Activated naive CD4-positive, alpha-beta T cell treated with anti-CD3 and anti-CD28 coated beads, Interleukin-2, amount 50 U/mL, for 72 hours (primary cell): ENCODE measurements at regions not wholly inside any gene's neighbourhood (a gene's known extent, or its start where the extent isn't known, plus 50 kb on each side); places are given as distances from the start of the nearest gene placed in this dataset.

Experiments
- ATAC-seq, 2 donors: fragments of 150-1000 bp; cut with Tn5 transposase; 2 replicates each; pipeline ENCODE4 v1.10.0; 2021; ENCODE audit warnings: mild to moderate bottlenecking in 2 of 2, moderate library complexity in 2 of 2
- DNase-seq, 2 donors: peaks; one replicate each; pipeline ENCODE4 v3.0.0; 2021 to 2022; ENCODE audit warnings: low spot score in 2 of 2
- H3K27ac Mint-ChIP-seq, 2 donors: one replicate each; pipeline ENCODE4 v1.8.0; 2022; ENCODE audit warnings: mild to moderate bottlenecking in 2 of 2, mixed read lengths in 2 of 2
- H3K36me3 Mint-ChIP-seq, 2 donors: one replicate each; pipeline ENCODE4 v1.8.0; 2022; ENCODE audit warnings: mixed read lengths in 2 of 2
- H3K9me3 Mint-ChIP-seq, 2 donors: one replicate each; pipeline ENCODE4 v1.8.0; 2022; ENCODE audit warnings: mixed read lengths in 2 of 2

- H3K9me3 Mint-ChIP-seq, result no peaks in the 10 kb centered on the region
- ATAC-seq (no peak), DNase-seq (no peak)
- no peak overlapping the region for H3K27ac Mint-ChIP-seq
- no peaks in the 10 kb centered on the region for H3K36me3 Mint-ChIP-seq
These were observed 380.0 kb upstream of the ACVR2A start for GRCh38 chr2:147464737-147465357.

- no peak overlapping the region for H3K27ac Mint-ChIP-seq
- ATAC-seq (no peak), DNase-seq (no peak)
- no peaks in the 10 kb centered on the region for H3K9me3 Mint-ChIP-seq
- H3K36me3 Mint-ChIP-seq, result no peaks in the 10 kb centered on the region
These were observed 380.8 kb upstream of the ACVR2A start for GRCh38 chr2:147463881-147464520.

- DNase-seq (no peak), ATAC-seq (no peak)
- no peaks in the 10 kb centered on the region for H3K9me3 Mint-ChIP-seq
- no peaks in the 10 kb centered on the region for H3K36me3 Mint-ChIP-seq
- H3K27ac Mint-ChIP-seq, result no peak overlapping the region
These were observed 384.7 kb upstream of the ACVR2A start for GRCh38 chr2:147460155-147460554.

DNA sequence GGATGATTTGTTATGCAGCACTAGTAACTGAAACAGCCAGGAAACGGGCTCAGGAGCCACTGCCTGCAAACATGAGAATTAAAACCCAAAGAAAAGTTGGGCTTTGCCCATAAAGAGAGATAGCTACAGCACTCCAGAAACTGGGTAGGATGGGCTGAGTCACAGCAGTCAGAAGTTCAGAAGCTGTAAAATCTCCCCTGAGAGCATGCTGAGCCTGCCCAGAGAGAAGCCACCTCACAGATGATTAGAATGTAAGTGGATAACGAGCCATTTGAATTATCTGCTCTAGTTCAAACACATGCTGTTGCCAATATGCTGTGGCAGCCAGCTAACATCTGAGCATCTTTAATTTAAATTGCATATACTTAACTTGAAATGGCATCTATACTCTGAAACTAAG, 388.1 kb upstream of the ACVR2A start:
- no peaks in the 10 kb centered on the region for H3K9me3 Mint-ChIP-seq
- DNase-seq (no peak), ATAC-seq (no peak)
- no peak overlapping the region for H3K27ac Mint-ChIP-seq
- no peaks in the 10 kb centered on the region for H3K36me3 Mint-ChIP-seq

GRCh38 chr2:147451902-147452515, 392.8 kb upstream of the ACVR2A start:
- DNase-seq (no peak), ATAC-seq (no peak)
- no peaks in the 10 kb centered on the region for H3K9me3 Mint-ChIP-seq
- no peaks in the 10 kb centered on the region for H3K36me3 Mint-ChIP-seq
- H3K27ac Mint-ChIP-seq, result no peak overlapping the region

DNA sequence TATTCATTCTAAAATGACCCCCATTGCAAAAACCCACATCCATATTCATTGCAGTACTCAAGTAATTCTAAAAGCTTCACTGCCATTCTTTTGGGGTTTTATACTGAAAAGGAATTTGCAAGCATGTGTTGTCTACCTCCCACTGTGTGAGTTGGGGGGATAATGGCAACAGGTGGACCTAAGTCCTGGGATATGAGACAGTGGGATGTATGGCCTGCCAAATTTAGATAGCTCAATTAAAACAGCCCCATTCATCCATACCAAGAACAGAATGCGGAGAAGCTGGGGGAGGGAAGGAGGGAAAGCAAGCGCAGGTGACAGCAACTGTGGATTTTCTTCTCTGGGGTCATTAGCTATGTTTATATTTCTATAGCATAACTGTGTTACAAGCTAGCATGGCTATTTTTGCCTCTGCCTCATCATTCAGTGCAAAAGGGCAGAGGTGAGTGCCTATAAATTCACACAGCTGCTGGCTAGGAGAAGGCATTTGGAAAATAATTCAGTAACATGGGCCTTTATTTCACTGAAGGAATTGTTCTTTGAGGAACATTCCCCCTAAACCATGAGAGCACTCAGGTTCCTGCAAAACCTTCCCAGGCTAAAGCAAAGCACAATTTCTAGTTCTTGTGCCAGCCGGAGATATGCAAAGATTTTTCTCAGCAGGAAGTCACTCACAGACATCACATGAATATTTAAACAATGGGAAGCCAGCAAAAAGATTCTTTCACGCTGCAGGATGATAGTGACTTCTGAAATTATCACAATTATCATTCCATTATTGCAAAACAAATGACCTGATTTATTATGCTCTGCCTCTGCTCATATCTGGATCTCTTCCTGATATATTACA, 393.9 kb upstream of the ACVR2A start:
- H3K36me3 Mint-ChIP-seq, result no peaks in the 10 kb centered on the region
- H3K27ac Mint-ChIP-seq, result no peak overlapping the region
- peaks cover 0 to 2% of the 10 kb centered on the region in 2 donors for H3K9me3 Mint-ChIP-seq
- DNase-seq (no peak), ATAC-seq (no peak)

DNA sequence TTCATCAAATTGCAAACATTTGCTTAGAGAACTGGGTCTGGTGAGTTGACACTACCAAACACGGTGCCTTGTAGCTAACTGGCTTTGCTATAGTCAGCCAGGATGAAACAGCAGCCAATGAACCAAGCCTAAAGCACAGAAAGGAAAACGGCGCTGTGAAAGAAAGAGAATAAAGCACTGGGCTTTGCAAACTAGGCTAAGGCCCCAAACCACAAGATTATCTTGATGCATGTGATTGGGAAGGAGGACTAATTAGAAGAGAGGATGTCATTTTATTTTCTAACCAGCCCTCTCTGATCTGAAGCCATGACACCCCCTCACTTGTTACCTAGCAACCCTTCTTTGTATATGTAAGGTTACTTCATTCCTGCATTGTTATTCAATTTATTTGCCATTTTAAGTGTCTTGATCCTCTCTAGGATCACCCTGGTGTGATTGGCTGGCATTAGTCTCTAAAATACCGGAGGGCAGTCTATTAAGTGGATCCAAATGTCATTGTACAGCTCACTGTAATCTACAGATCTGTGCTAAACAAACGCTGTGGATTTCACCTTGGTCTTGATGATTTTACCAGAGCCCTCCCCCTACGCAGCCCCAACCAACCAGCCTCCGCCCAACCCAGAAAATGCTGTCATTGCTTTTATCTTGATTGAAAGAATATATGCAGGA, 395.4 kb upstream of the ACVR2A start:
- ATAC-seq (peak in 1 of 2 donors; percentile 20), DNase-seq (no peak)
- Mint-ChIP-seq H3K27ac (peak overlapping the region; percentile 14 to 27), H3K9me3 (peaks cover 3 to 10% of the 10 kb centered on the region in 2 donors), H3K36me3 (no peaks in the 10 kb centered on the region)

DNA sequence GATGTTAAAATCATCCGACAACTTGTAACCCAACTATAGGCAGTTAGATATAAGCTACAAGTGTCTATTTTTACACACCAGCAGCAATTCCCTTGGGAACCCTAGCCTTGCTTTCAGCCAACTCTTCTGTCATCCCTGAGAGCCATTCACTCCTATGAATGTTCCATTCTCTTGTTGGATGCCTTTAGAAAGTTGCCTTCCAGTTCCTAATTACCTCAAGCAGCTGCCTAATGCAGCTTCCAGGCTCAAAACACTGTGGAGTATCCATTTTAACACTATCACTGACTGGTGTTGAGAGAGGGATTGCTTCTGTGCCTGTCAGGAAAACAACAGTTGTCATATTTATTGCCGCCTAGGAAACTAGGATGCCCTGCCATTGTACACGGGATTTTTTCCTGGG, 402.0 kb upstream of the ACVR2A start:
- H3K27ac Mint-ChIP-seq, result no peak overlapping the region
- ATAC-seq (no peak), DNase-seq (no peak)
- H3K36me3 Mint-ChIP-seq, result no peaks in the 10 kb centered on the region
- peaks cover 3 to 21% of the 10 kb centered on the region in 2 donors for H3K9me3 Mint-ChIP-seq

DNA sequence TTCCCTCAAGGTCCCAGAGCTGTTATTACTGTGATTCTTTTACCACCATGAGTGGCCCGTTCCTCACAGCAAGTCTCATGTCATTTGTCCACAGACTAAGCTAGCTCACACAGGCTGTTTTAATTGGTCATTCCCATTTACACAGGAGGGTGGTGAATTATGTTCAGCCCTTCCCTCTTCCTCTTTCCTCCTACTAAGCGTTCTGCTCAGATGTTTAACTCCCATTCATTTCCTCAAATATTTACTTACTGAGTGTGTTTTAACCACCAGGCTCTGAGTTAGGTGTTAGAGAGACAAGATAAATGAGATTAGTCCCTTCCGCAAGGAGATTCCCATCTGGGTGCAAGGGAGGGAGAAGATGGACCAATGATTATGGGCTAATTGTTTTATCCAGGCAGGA, 403.6 kb upstream of the ACVR2A start:
- DNase-seq (no peak), ATAC-seq (no peak)
- Mint-ChIP-seq H3K9me3 (peaks cover 3 to 21% of the 10 kb centered on the region in 2 donors), H3K36me3 (no peaks in the 10 kb centered on the region), H3K27ac (no peak overlapping the region)

DNA sequence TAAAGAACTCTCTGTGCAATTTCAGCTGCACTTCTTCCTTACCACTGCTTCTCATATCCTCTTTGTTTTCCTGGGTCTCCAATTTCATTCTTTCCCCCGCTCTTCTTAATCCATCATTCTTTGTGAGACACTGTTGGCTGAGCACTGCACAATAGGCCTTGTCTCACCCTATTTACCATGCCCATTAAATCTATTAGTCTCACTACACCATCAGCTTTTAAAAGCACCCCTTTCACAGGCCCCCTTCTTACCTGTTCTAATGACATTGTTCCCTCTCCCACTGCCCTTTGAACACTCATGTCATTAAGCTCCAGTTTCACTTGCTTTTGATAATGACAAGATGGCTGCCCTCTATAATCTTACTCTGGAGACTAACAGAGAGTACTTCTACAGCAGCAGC, 404.1 kb upstream of the ACVR2A start:
- H3K9me3 Mint-ChIP-seq, result peaks cover 3 to 17% of the 10 kb centered on the region in 2 donors
- no peak overlapping the region for H3K27ac Mint-ChIP-seq
- H3K36me3 Mint-ChIP-seq, result no peaks in the 10 kb centered on the region
- no peak for DNase-seq
- ATAC-seq, result no peak

DNA sequence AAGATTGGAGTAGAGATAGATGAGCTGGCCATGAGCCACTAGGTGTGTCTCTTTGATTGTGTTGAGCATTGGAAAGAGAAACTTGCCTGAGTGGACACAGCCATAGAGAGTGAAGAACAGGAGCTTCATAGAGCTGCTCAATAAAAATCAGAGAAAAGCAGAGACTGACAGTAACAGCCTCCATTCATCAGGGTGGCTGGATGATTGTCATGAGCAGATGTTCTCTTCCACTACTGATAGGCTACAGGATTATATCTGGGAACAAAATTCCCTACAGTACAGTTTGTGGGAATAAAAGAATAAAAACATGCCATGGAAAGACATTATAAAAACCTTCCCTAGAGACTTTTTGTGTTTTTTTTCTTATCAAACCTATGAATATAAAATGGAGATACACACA, 404.8 kb upstream of the ACVR2A start:
- ATAC-seq (no peak), DNase-seq (no peak)
- H3K36me3 Mint-ChIP-seq, result no peaks in the 10 kb centered on the region
- H3K27ac Mint-ChIP-seq, result no peak overlapping the region
- H3K9me3 Mint-ChIP-seq, result peaks cover 0 to 12% of the 10 kb centered on the region in 2 donors

GRCh38 chr2:147438882-147439281, 405.9 kb upstream of the ACVR2A start:
- ATAC-seq, result no peak
- Mint-ChIP-seq H3K36me3 (no peaks in the 10 kb centered on the region), H3K9me3 (peaks cover 0 to 12% of the 10 kb centered on the region in 2 donors), H3K27ac (no peak overlapping the region)
- DNase-seq, result no peak

- ATAC-seq (no peak), DNase-seq (no peak)
- Mint-ChIP-seq H3K27ac (no peak overlapping the region), H3K9me3 (no peaks in the 10 kb centered on the region), H3K36me3 (no peaks in the 10 kb centered on the region)
These were observed 411.0 kb upstream of the ACVR2A start for GRCh38 chr2:147433822-147434221.

- DNase-seq, result no peak
- H3K36me3 Mint-ChIP-seq, result no peaks in the 10 kb centered on the region
- no peaks in the 10 kb centered on the region for H3K9me3 Mint-ChIP-seq
- no peak overlapping the region for H3K27ac Mint-ChIP-seq
- ATAC-seq, result no peak
These were observed 414.4 kb upstream of the ACVR2A start for GRCh38 chr2:147430408-147430807.

DNA sequence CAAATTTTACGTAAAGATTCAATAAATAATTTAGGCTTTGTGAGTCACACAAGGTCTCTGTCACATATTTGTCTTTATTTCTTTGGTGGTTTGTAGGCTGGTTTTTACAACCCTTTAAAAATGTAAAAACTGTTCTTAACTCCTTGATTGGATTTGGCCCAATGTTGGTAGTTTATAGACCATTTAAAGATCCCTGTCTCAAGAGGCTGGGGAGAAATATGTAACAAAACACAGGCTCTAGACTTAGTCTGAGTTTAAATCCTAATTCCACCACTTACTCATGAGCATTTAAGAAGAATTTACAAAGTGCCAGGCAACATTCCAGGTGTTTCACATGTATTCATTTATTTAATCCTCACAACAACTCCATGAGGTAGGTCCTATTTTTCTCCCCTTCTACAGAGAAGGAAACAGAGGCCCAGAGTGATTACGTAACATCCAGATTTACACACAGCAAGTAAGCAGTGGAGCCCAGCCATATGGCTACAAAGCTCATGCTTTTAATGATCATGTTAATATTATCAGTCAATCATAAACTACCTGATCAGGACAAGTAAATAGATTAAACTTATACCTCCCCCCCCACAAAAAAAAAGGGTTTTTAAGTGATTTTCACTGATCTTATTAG, 416.6 kb upstream of the ACVR2A start:
- no peak overlapping the region for H3K27ac Mint-ChIP-seq
- no peaks in the 10 kb centered on the region for H3K36me3 Mint-ChIP-seq
- no peak for DNase-seq
- H3K9me3 Mint-ChIP-seq, result no peaks in the 10 kb centered on the region
- no peak for ATAC-seq

DNA sequence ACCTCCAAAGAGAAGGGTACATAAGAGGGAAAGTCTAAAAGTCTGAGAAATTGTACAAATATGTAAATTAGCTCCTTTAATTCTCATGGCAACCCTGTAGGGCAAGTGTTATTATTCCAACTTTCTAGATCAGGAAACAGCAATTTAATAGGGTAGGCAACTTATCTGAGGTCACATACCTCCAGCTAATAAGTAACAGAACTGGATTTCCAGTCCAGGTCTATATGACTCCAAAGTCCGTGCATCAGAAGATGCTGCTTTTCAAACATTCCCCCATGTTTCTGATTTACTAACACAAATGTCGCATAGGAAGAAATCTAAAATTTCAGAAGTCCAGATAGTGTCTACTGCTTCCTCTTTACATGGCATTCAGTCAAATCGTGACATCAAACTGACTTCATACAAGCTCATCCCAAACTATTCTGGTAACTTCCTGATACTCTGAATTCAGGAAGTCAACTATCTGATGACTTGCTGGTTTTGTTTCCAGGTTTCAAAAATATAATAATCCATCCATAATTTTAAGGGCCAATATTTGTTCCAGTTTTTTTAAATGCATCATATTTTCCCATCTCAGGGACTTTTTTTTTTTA, 419.3 kb upstream of the ACVR2A start:
- ATAC-seq, result no peak
- no peak for DNase-seq
- Mint-ChIP-seq H3K36me3 (no peaks in the 10 kb centered on the region), H3K9me3 (peaks cover 0 to 8% of the 10 kb centered on the region in 2 donors), H3K27ac (no peak overlapping the region)
